22Rv1 (cell line): ENCODE measurements at regions not wholly inside any gene's neighbourhood (a gene's known extent, or its start where the extent isn't known, plus 50 kb on each side); places are given as distances from the start of the nearest gene placed in this dataset.

Experiments used
- ZFX ChIP-seq: fragments of 450-650 bp; IDR thresholded peaks from 2 replicates; pipeline ENCODE4 v1.6.1; 2017; ENCODE audit warnings: antibody characterized with exemption, borderline replicate concordance
- TF ChIP-seq, protein P1 (sequence below): fragments of 450-650 bp; IDR thresholded peaks from 2 replicates; pipeline ENCODE4 v1.5.1; 2017; ENCODE audit warnings: mild to moderate bottlenecking

DNA sequence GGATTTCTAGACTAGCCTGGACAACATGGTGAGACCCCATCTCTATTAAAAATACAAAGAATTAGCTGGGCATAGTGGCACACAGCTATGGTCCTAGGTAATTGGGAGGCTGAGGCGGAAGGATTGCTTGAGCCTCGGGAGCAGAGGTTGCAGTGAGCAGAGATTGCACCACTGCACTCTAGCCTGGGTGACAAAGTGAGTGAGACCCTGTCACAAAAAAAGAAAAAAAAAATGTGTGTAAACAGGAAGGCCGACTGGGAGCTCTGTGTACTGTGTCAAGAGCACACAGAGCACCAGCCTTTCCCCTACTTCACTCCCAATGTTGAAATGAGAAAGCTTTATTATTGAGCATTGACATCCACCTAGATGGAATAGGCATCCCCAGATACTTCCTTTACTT, 681.7 kb upstream of the FSHR start:
- TF ChIP-seq, protein P1, sequence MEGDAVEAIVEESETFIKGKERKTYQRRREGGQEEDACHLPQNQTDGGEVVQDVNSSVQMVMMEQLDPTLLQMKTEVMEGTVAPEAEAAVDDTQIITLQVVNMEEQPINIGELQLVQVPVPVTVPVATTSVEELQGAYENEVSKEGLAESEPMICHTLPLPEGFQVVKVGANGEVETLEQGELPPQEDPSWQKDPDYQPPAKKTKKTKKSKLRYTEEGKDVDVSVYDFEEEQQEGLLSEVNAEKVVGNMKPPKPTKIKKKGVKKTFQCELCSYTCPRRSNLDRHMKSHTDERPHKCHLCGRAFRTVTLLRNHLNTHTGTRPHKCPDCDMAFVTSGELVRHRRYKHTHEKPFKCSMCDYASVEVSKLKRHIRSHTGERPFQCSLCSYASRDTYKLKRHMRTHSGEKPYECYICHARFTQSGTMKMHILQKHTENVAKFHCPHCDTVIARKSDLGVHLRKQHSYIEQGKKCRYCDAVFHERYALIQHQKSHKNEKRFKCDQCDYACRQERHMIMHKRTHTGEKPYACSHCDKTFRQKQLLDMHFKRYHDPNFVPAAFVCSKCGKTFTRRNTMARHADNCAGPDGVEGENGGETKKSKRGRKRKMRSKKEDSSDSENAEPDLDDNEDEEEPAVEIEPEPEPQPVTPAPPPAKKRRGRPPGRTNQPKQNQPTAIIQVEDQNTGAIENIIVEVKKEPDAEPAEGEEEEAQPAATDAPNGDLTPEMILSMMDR = no peak
- TF ChIP-seq ZFX = no peak
